Activated CD4-positive, alpha-beta memory T cell treated with anti-CD3 and anti-CD28 coated beads, Interleukin-2, amount 10 ng/mL, durations not matched to agents 7 days and 5 days (primary cell): ENCODE measurements at regions not wholly inside any gene's neighbourhood (a gene's known extent, or its start where the extent isn't known, plus 50 kb on each side); places are given as distances from the start of the nearest gene placed in this dataset.

Experiments
- CTCF ChIA-PET: fragments of 350-600 bp; sonication (Branson Sonifier 250); formaldehyde crosslinking; loops from one replicate; lab custom pipeline; 2021; ENCODE audit warnings: antibody characterized with exemption, inconsistent platforms; lab: Charles Lee
- POLR2A ChIA-PET: fragments of 350-600 bp; sonication (Branson Sonifier 250); formaldehyde crosslinking; loops from one replicate; lab custom pipeline; 2021; ENCODE audit warnings: antibody characterized with exemption; lab: Charles Lee
- DNase-seq: peaks from one replicate; pipeline ENCODE4 v3.0.0-alpha.2; 2020
- H3K27ac Mint-ChIP-seq: one replicate; pipeline ENCODE4 v1.8.0; 2021; ENCODE audit warnings: mild to moderate bottlenecking, mixed read lengths
- H3K27me3 Mint-ChIP-seq: one replicate; pipeline ENCODE4 v1.8.0; 2021; ENCODE audit warnings: mixed read lengths
- H3K36me3 Mint-ChIP-seq: one replicate; pipeline ENCODE4 v1.8.0; 2021; ENCODE audit warnings: low read depth, mixed read lengths
- H3K4me1 Mint-ChIP-seq: one replicate; pipeline ENCODE4 v1.8.0; 2021; ENCODE audit warnings: mixed read lengths
- H3K4me3 Mint-ChIP-seq: one replicate; pipeline ENCODE4 v1.8.0; 2021; ENCODE audit warnings: mild to moderate bottlenecking, mixed read lengths
- H3K9me3 Mint-ChIP-seq: one replicate; pipeline ENCODE4 v1.8.0; 2021; ENCODE audit warnings: mixed read lengths

DNA sequence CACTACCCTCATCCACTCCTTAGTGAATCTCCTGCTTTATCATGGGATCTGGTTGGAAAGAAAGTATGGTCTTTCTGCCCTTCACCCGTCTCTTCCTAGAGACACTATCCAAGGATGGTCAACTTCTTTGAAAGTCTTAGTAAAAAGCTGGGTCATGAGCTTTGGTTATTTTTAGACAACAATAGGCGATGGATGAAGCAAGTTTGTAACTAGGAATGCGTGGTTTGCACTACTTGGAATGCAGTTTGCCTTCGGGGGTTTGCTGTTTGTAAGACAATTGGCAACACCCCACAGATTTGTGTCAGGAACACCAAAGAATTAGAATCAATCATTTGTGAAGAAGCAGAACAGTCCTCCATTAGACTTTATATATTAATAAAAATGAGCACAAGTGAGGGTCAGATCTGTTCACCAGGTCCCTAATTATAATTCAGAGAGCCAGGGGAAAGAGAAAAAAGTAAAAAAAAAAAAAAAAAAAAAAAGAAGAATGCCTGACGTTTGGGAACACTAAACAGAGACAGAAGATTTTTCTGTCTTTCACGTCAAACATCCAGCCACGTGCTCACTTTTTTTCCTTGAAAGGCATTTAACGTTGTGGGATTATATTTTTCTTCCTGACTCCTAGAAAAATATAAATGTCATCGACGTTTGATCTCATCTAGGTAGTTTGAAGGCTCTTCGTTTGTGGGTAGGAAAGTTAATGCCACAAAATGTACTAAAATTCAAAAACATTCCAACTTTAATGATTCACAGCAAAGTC, 60.7 kb upstream of the BTG3 start:
- Mint-ChIP-seq H3K27ac (no peak overlapping the region), H3K4me1 (no peaks in the 10 kb centered on the region), H3K9me3 (no peaks in the 10 kb centered on the region), H3K27me3 (peaks cover 2% of the 10 kb centered on the region), H3K4me3 (no peak overlapping the region), H3K36me3 (no peaks in the 10 kb centered on the region)
- ChIA-PET POLR2A (no interaction called here), CTCF (interaction anchor here (1.2 kb wide), 1 partner anchor 252 kb away, joined by 6 read pairs; no protein-coding TSS in a partner anchor)
- no peak for DNase-seq

DNA sequence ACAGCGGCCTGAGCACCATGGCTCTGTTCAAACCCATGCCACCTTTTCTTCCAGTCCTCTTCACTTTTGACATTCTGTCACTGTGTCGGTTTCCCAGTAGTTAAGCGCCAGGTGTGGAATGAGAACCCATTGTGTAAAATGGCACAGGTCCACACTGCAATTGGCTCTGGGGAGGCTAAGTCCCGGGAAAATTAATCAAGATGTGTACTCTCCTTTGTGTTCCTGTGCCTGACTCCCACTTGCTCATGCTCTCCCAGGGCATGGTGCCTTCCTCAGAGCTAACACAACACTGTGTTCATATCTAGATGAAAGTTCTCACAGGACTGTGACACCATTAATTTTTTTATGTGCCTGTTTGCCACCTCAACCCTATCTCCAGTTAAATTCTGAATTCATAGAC, 59.0 kb upstream of the BTG3 start:
- DNase-seq, result no peak
- no peaks in the 10 kb centered on the region for H3K4me1 Mint-ChIP-seq
- CTCF ChIA-PET, result interaction anchor here (0.8 to 1.0 kb wide), 2 partner anchors 232 to 253 kb away, joined by 3 to 4 read pairs; no protein-coding TSS in a partner anchor
- H3K27me3 Mint-ChIP-seq, result peaks cover 2% of the 10 kb centered on the region
- H3K4me3 Mint-ChIP-seq, result no peak overlapping the region
- no peaks in the 10 kb centered on the region for H3K36me3 Mint-ChIP-seq
- no peaks in the 10 kb centered on the region for H3K9me3 Mint-ChIP-seq
- POLR2A ChIA-PET, result no interaction called here
- no peak overlapping the region for H3K27ac Mint-ChIP-seq

DNA sequence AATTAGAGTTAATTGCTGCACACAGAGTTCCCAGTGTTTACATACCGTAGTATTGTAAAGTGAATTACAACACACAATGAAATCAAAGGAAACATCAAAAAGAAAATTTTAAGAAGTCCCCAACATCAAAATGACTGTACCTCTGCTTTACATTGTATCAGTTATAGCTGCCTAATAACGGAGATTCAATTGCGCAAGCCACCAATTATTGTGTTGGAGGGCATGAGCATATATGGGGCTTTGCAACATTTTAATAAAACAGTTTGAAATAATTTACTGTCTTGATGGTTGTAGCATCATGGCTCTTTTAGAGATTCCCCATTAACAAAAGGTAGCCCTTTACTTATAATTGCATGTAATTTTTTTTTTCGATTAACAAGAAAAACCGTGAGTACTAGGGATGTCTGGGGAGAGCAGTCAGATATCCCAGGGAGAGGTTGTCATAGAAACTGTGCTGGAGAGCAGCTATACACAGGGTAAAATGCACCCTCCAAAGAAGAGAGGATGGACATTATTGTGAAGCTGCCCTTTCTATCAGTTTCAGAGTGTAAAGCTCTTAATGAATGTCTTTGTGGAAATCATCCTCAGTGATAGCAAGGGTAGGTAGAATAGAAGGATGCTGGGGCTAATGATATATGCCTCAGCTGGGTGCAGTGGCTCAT, 55.9 kb upstream of the BTG3 start:
- Mint-ChIP-seq H3K36me3 (no peaks in the 10 kb centered on the region), H3K27ac (no peak overlapping the region), H3K9me3 (no peaks in the 10 kb centered on the region), H3K4me1 (peaks cover 6% of the 10 kb centered on the region), H3K4me3 (no peak overlapping the region), H3K27me3 (peaks cover 2% of the 10 kb centered on the region)
- POLR2A ChIA-PET, result no interaction called here
- no peak for DNase-seq
- CTCF ChIA-PET, result interaction anchor here (1.7 to 2.3 kb wide), 2 partner anchors 11 to 256 kb away, joined by 4 to 9 read pairs; no protein-coding TSS in a partner anchor

DNA sequence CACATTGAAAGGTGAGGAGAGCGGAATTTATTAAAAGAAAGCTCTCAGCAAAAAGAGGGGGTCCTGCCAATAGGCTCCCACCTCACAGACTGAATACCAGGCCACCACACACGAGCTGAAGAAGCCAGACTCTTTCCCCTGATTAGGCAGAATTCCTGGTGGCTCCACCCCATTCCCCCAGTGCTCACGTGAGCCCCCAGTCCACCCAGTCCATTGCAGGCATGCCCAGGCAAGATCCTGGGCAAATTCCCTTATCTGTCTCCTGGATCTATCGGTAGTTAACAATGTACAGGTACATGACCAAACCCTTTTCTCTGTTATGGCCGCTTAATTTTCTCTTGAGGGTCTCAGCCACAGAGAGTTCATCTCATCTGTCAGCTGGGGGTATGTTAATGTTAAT, 54.6 kb upstream of the BTG3 start:
- Mint-ChIP-seq H3K4me3 (no peak overlapping the region), H3K4me1 (peaks cover 6% of the 10 kb centered on the region), H3K27me3 (peaks cover 2% of the 10 kb centered on the region), H3K27ac (no peak overlapping the region), H3K9me3 (no peaks in the 10 kb centered on the region), H3K36me3 (no peaks in the 10 kb centered on the region)
- CTCF ChIA-PET, result interaction anchor here (1.0 kb wide), 1 partner anchor 12 kb away, joined by 3 read pairs; no protein-coding TSS in a partner anchor
- no peak for DNase-seq
- POLR2A ChIA-PET, result no interaction called here
